Breast epithelium (tissue), 4 donors: ENCODE measurements at regions not wholly inside any gene's neighbourhood (a gene's known extent, or its start where the extent isn't known, plus 50 kb on each side); places are given as distances from the start of the nearest gene placed in this dataset.
A peak's percentile ranks its signal among the peaks of the same experiment; 100 is the strongest.

Experiments used
- DNase-seq, 2 donors: peaks; one replicate each; pipeline ENCODE4 v3.0.0-alpha.2; 2019; ENCODE audit warnings: low spot score in 2 of 2
- H3K27ac ChIP-seq, 2 donors: fragments of 200-600 bp; sonication (generic) in 1 of 2; one replicate each; pipeline ENCODE4 v1.5.1; 2016 to 2019; ENCODE audit warnings: mild to moderate bottlenecking in 1 of 2
- H3K27me3 ChIP-seq, 2 donors: fragments of 200-600 bp; sonication (generic) in 1 of 2; one replicate each; pipeline versions ENCODE4 v1.5.1 to v1.6.0; 2017 to 2019; ENCODE audit warnings: control low read depth in 1 of 2, mild to moderate bottlenecking in 1 of 2
- H3K36me3 ChIP-seq: fragments of 200-600 bp; one replicate; pipeline ENCODE4 v1.5.1; 2019
- H3K4me1 ChIP-seq, 2 donors: fragments of 200-600 bp; sonication (generic); one replicate each; pipeline ENCODE4 v1.5.1; 2016 to 2019; ENCODE audit warnings: control low read depth in 1 of 2
- H3K4me3 ChIP-seq, 3 donors: fragments of 200-600 bp; sonication (generic); 1 replicate in 2 of 3; 2 replicates in 1 of 3; pipeline ENCODE4 v1.5.1; 2016 to 2019; ENCODE audit warnings: mild to moderate bottlenecking in 3 of 3, moderate library complexity in 2 of 3
- H3K9me3 ChIP-seq, 2 donors: fragments of 200-600 bp; sonication (generic) in 1 of 2; one replicate each; pipeline ENCODE4 v1.5.1; 2016 to 2019; ENCODE audit warnings: control low read depth in 1 of 2
- CTCF ChIP-seq, 3 donors: fragments of 450-650 bp; IDR thresholded peaks; one replicate each; pipeline ENCODE4 v1.5.1; 2016 to 2017; ENCODE audit warnings: antibody characterized with exemption in 3 of 3, mild to moderate bottlenecking in 3 of 3, moderate library complexity in 3 of 3
- POLR2A ChIP-seq: fragments of 450-650 bp; IDR thresholded peaks from one replicate; pipeline ENCODE4 v1.6.1; 2016; ENCODE audit warnings: antibody characterized with exemption, mild to moderate bottlenecking, moderate library complexity
- POLR2AphosphoS5 ChIP-seq, 3 donors: sonication (generic); formaldehyde crosslinking; IDR thresholded peaks; one replicate each; pipeline ENCODE4 v1.6.1; 2017; ENCODE audit warnings: antibody characterized with exemption in 3 of 3
- intact Hi-C: fragments of 100-400 bp; cut with DNase I; formaldehyde crosslinking; loops from one replicate; pipeline ENCODE4 v1.15.1; 2023; ENCODE audit warnings: low total_unique reads

GRCh38 chr9:96023486-96023885 lies 148.0 kb downstream of the ERCC6L2 start:
- no peak overlapping the region for H3K27ac ChIP-seq
- intact Hi-C loops: no loop called here
- H3K4me3 ChIP-seq: no peak overlapping the region
- no peaks in the 10 kb centered on the region for H3K36me3 ChIP-seq
- no peak for DNase-seq
- H3K4me1 ChIP-seq: no peaks in the 10 kb centered on the region
- peaks cover 0 to 28% of the 10 kb centered on the region in 2 donors for H3K27me3 ChIP-seq
- TF ChIP-seq POLR2A: no peak
- no peak for TF ChIP-seq POLR2AphosphoS5 (IDR thresholded peaks at IDR 0.05)
- no peak for TF ChIP-seq CTCF (IDR thresholded peaks at IDR 0.05)
- H3K9me3 ChIP-seq: no peaks in the 10 kb centered on the region

- intact Hi-C loops: no loop called here
These were observed 147.1 kb downstream of the ERCC6L2 start for GRCh38 chr9:96022445-96023051.

GRCh38 chr9:96021551-96022444 lies 146.3 kb downstream of the ERCC6L2 start:
- Histone ChIP-seq H3K9me3 (no peaks in the 10 kb centered on the region), H3K27ac (peak overlapping the region; percentile 13 to 65), H3K36me3 (no peaks in the 10 kb centered on the region), H3K27me3 (peaks cover 0 to 22% of the 10 kb centered on the region in 2 donors), H3K4me1 (no peaks in the 10 kb centered on the region), H3K4me3 (peak overlapping the region; percentile 54 to 74 (median 55))
- intact Hi-C loops: no loop called here
- TF ChIP-seq CTCF (IDR thresholded peaks at IDR 0.05) (no peak), POLR2AphosphoS5 (IDR thresholded peaks at IDR 0.05) (no peak)
- DNase-seq: no peak

More at GRCh38 chr9:96022445-96023051, 147.1 kb downstream of the ERCC6L2 start:
- Histone ChIP-seq H3K36me3 (no peaks in the 10 kb centered on the region), H3K4me3 (peak overlapping the region in 2 of 3 donors; percentile 54 to 74), H3K27me3 (peaks cover 0 to 24% of the 10 kb centered on the region in 2 donors), H3K4me1 (no peaks in the 10 kb centered on the region), H3K9me3 (no peaks in the 10 kb centered on the region), H3K27ac (no peak overlapping the region)
- DNase-seq: no peak
- no peak for TF ChIP-seq POLR2A
- no peak for TF ChIP-seq POLR2AphosphoS5 (IDR thresholded peaks at IDR 0.05)
- TF ChIP-seq CTCF (IDR thresholded peaks at IDR 0.05): no peak

GRCh38 chr9:96020792-96021550 lies 145.5 kb downstream of the ERCC6L2 start:
- Histone ChIP-seq H3K9me3 (no peaks in the 10 kb centered on the region), H3K27me3 (peaks cover 0 to 18% of the 10 kb centered on the region in 2 donors), H3K4me3 (peak overlapping the region; percentile 54 to 74 (median 55)), H3K4me1 (no peaks in the 10 kb centered on the region), H3K36me3 (no peaks in the 10 kb centered on the region), H3K27ac (peak overlapping the region; percentile 13 to 65)
- intact Hi-C loops: no loop called here
- DNase-seq: no peak
- no peak for TF ChIP-seq POLR2AphosphoS5 (IDR thresholded peaks at IDR 0.05)
- no peak for TF ChIP-seq POLR2A

- Histone ChIP-seq H3K27me3 (peaks cover 0 to 18% of the 10 kb centered on the region in 2 donors), H3K4me3 (peak overlapping the region; percentile 54 to 74 (median 55)), H3K9me3 (no peaks in the 10 kb centered on the region), H3K4me1 (no peaks in the 10 kb centered on the region), H3K36me3 (no peaks in the 10 kb centered on the region), H3K27ac (peak overlapping the region in 1 of 2 donors; percentile 65)
- intact Hi-C loops: no loop called here
- no peak for TF ChIP-seq POLR2AphosphoS5 (IDR thresholded peaks at IDR 0.05)
- no peak for TF ChIP-seq POLR2A
- TF ChIP-seq CTCF (IDR thresholded peaks at IDR 0.05): no peak
- no peak for DNase-seq
These were observed 144.9 kb downstream of the ERCC6L2 start for GRCh38 chr9:96020300-96020791.
